ENCODE measurements at regions not wholly inside any gene's neighbourhood (a gene's known extent, or its start where the extent isn't known, plus 50 kb on each side); places are given as distances from the start of the nearest gene placed in this dataset.

- ATAC-seq (ENCODE audit: low read depth) = no peak
- H3K9ac ChIP-seq (ENCODE audit: low read length) = no peak overlapping the region
- TF ChIP-seq CTCF (IDR thresholded peaks at IDR 0.05) (no peak), EZH2 (IDR thresholded peaks at IDR 0.05; ENCODE audit: borderline replicate concordance, insufficient read depth, low read depth, low read length, poor library complexity, severe bottlenecking) (no peak)
- H3K9me3 ChIP-seq (ENCODE audit: control extremely low read depth in 1 of 3, control insufficient read depth in 2 of 3, insufficient read depth in 1 of 3, low read length in 2 of 3) = no peaks in the 10 kb centered on the region
- ChIA-PET POLR2A (no interaction called here), CTCF (no interaction called here)
- DNase-seq = no peak
- intact Hi-C loops (cut with micrococcal nuclease) = no loop called here
- no peaks in the 10 kb centered on the region for H3K9me3 Mint-ChIP-seq (ENCODE audit: insufficient read depth)
- H3K79me2 ChIP-seq (ENCODE audit: control insufficient read depth, insufficient read depth, low read length) = no peaks in the 10 kb centered on the region
- H2AFZ ChIP-seq (ENCODE audit: insufficient read depth, low read depth, low read length, poor library complexity, severe bottlenecking) = no peak overlapping the region
- H3K27me3 Mint-ChIP-seq = peaks cover 9% of the 10 kb centered on the region
- no peaks in the 10 kb centered on the region for H3K4me1 Mint-ChIP-seq
- no peaks in the 10 kb centered on the region for H4K20me1 ChIP-seq (ENCODE audit: control insufficient read depth, insufficient read depth, low read length, poor library complexity, severe bottlenecking)
- H3K4me1 ChIP-seq (ENCODE audit: control insufficient read depth in 2 of 2, insufficient read depth in 2 of 2, low read length in 2 of 2) = no peaks in the 10 kb centered on the region
- WGBS (ENCODE audit: insufficient coverage) = 96% methylated on average over 4 of the region's 4 CpGs
- no peak overlapping the region for H3K4me2 ChIP-seq (replicated peaks; ENCODE audit: low read depth, low read length, poor library complexity, severe bottlenecking)
- no peaks in the 10 kb centered on the region for H3K36me3 ChIP-seq (replicated peaks in 1 of 2; ENCODE audit: control extremely low read depth in 1 of 2, control insufficient read depth in 1 of 2, extremely low read depth in 1 of 2, insufficient read depth in 2 of 2, low read length in 1 of 2)
- no peak overlapping the region for H3K27ac Mint-ChIP-seq
- no peak overlapping the region for H3K4me3 Mint-ChIP-seq
- H3K27me3 ChIP-seq (replicated peaks in 1 of 4; ENCODE audit: control extremely low read depth in 1 of 4, control insufficient read depth in 3 of 4, insufficient read depth in 4 of 4, low read length in 3 of 4) = no peaks in the 10 kb centered on the region
- no peak overlapping the region for H3K4me3 ChIP-seq (ENCODE audit: control extremely low read depth in 1 of 5, extremely low read depth in 1 of 5, insufficient read depth in 1 of 5, low read depth in 2 of 5, low read length in 4 of 5)
- no peak overlapping the region for H3K27ac ChIP-seq (ENCODE audit: low read length in 2 of 2)
Observed at GRCh38 chr18:24793742-24794141, 333.3 kb downstream of the HRH4 start.

- no peak overlapping the region for H3K27ac ChIP-seq (ENCODE audit: low read length in 2 of 2)
- TF ChIP-seq CTCF (IDR thresholded peaks at IDR 0.05) (no peak), EZH2 (IDR thresholded peaks at IDR 0.05; ENCODE audit: borderline replicate concordance, insufficient read depth, low read depth, low read length, poor library complexity, severe bottlenecking) (no peak)
- intact Hi-C loops (cut with micrococcal nuclease) = no loop called here
- H3K27me3 Mint-ChIP-seq = peaks cover 17% of the 10 kb centered on the region
- no peak overlapping the region for H3K27ac Mint-ChIP-seq
- no peaks in the 10 kb centered on the region for H3K9me3 Mint-ChIP-seq (ENCODE audit: insufficient read depth)
- H4K20me1 ChIP-seq (ENCODE audit: control insufficient read depth, insufficient read depth, low read length, poor library complexity, severe bottlenecking) = no peaks in the 10 kb centered on the region
- H3K4me1 ChIP-seq (ENCODE audit: control insufficient read depth in 2 of 2, insufficient read depth in 2 of 2, low read length in 2 of 2) = no peaks in the 10 kb centered on the region
- POLR2A ChIA-PET = no interaction called here
- H3K27me3 ChIP-seq (replicated peaks in 1 of 4; ENCODE audit: control extremely low read depth in 1 of 4, control insufficient read depth in 3 of 4, insufficient read depth in 4 of 4, low read length in 3 of 4) = no peaks in the 10 kb centered on the region
- H3K4me2 ChIP-seq (replicated peaks; ENCODE audit: low read depth, low read length, poor library complexity, severe bottlenecking) = no peak overlapping the region
- no peak overlapping the region for H3K9ac ChIP-seq (ENCODE audit: low read length)
- no peak overlapping the region for H3K4me3 Mint-ChIP-seq
- no peak for ATAC-seq (ENCODE audit: low read depth)
- H3K4me1 Mint-ChIP-seq = no peaks in the 10 kb centered on the region
- CTCF ChIA-PET = no interaction called here
- no peak for DNase-seq
- no peaks in the 10 kb centered on the region for H3K9me3 ChIP-seq (ENCODE audit: control extremely low read depth in 1 of 3, control insufficient read depth in 2 of 3, insufficient read depth in 1 of 3, low read length in 2 of 3)
- H3K79me2 ChIP-seq (ENCODE audit: control insufficient read depth, insufficient read depth, low read length) = no peaks in the 10 kb centered on the region
- WGBS (ENCODE audit: insufficient coverage) = 83% methylated on average over 1 of the region's 2 CpGs
- no peaks in the 10 kb centered on the region for H3K36me3 ChIP-seq (replicated peaks in 1 of 2; ENCODE audit: control extremely low read depth in 1 of 2, control insufficient read depth in 1 of 2, extremely low read depth in 1 of 2, insufficient read depth in 2 of 2, low read length in 1 of 2)
- no peak overlapping the region for H3K4me3 ChIP-seq (ENCODE audit: control extremely low read depth in 1 of 5, extremely low read depth in 1 of 5, insufficient read depth in 1 of 5, low read depth in 2 of 5, low read length in 4 of 5)
- no peak overlapping the region for H2AFZ ChIP-seq (ENCODE audit: insufficient read depth, low read depth, low read length, poor library complexity, severe bottlenecking)
Observed at GRCh38 chr18:24795129-24795528, 334.7 kb downstream of the HRH4 start.

Measured in B cell (primary cell).